GM12878 (cell line): ENCODE measurements at regions not wholly inside any gene's neighbourhood (a gene's known extent, or its start where the extent isn't known, plus 50 kb on each side); places are given as distances from the start of the nearest gene placed in this dataset.

Experiments
- ATAC-seq: fragments of 200-7000 bp; cut with Tn5 transposase; 3 replicates; pipeline ENCODE4 v1.9.1; 2020; ENCODE audit warnings: mild to moderate bottlenecking, moderate library complexity
- BruUV-seq: library from RNA; stranded (reverse); fragments of 400-500 nt; replicated peaks from 2 replicates; lab custom pipeline; 2021; lab: Mats Ljungman, UMichigan
- CTCF ChIA-PET: fragments of 300-600 bp; sonication (Branson Sonifier 250); formaldehyde crosslinking; extraction: SDS; loops from one replicate; lab custom pipeline; 2021; ENCODE audit warnings: inconsistent platforms; lab: Yijun Ruan, JAX
- POLR2A ChIA-PET: fragments of 350-600 bp; formaldehyde crosslinking; extraction: SDS; loops from one replicate; lab custom pipeline; 2021; ENCODE audit warnings: inconsistent platforms; lab: Charles Lee
- RAD21 ChIA-PET: fragments of 300-600 bp; sonication (Branson Sonifier 250); formaldehyde crosslinking; loops from one replicate; lab custom pipeline; 2023; ENCODE audit warnings: antibody characterized with exemption; ENCODE audit not compliant: unreplicated experiment; lab: Charles Lee
- SMC1A ChIA-PET: fragments of 300-600 bp; sonication (Branson Sonifier 250); formaldehyde crosslinking; loops from one replicate; lab custom pipeline; 2023; ENCODE audit not compliant: unreplicated experiment, uncharacterized antibody; lab: Charles Lee
- DNase-seq: peaks from one replicate; pipeline ENCODE4 v3.0.0-alpha.2; 2011; ENCODE audit warnings: low read depth, low spot score
- FAIRE-seq: peaks from 3 replicates; lab custom pipeline; 2011; peaks lifted over from hg19 to GRCh38; lab: Jason Lieb, UNC
- H2AFZ ChIP-seq: 2 replicates; pipeline ENCODE4 v1.6.0; 2011; ENCODE audit warnings: low read depth, low read length, control low read depth; ENCODE audit not compliant: control insufficient read depth
- H3K27ac ChIP-seq: 2 replicates; pipeline ENCODE4 v1.5.1; 2011; ENCODE audit warnings: control low read depth; ENCODE audit not compliant: control insufficient read depth, insufficient read depth
- H3K27me3 ChIP-seq, 2 experiments: replicated peaks in 1 of 2; 2 replicates each; pipeline versions ENCODE4 v1.6.0 to v1.6.1; 2011; ENCODE audit warnings: low read length in 1 of 2; ENCODE audit not compliant: control insufficient read depth in 2 of 2, insufficient read depth in 2 of 2
- H3K36me3 ChIP-seq, 2 experiments: 2 replicates each; pipeline ENCODE4 v1.5.1; 2011; ENCODE audit warnings: low read length in 1 of 2; ENCODE audit not compliant: control insufficient read depth in 2 of 2, insufficient read depth in 2 of 2
- H3K4me1 ChIP-seq: 2 replicates; pipeline ENCODE4 v1.6.1; 2011; ENCODE audit warnings: mild to moderate bottlenecking, low read length, moderate library complexity, mixed read lengths; ENCODE audit not compliant: control insufficient read depth, insufficient read depth
- H3K4me2 ChIP-seq: 2 replicates; pipeline ENCODE4 v1.6.0; 2011; ENCODE audit warnings: control low read depth; ENCODE audit not compliant: control insufficient read depth, insufficient read depth
- H3K4me3 ChIP-seq: fragments of 200-600 bp; sonication (generic); 2 replicates; pipeline ENCODE4 v1.5.1; 2016
- H3K79me2 ChIP-seq: 2 replicates; pipeline ENCODE4 v1.6.0; 2011; ENCODE audit warnings: low read length; ENCODE audit not compliant: control insufficient read depth, insufficient read depth
- H3K9ac ChIP-seq: 2 replicates; pipeline ENCODE4 v1.8.0; 2011; ENCODE audit warnings: low read length, control low read depth, mixed read lengths; ENCODE audit not compliant: control insufficient read depth, insufficient read depth
- H3K9me3 ChIP-seq: replicated peaks from 3 replicates; pipeline ENCODE4 v1.5.1; 2011; ENCODE audit warnings: mild to moderate bottlenecking, low read length; ENCODE audit not compliant: control insufficient read depth, insufficient read depth
- H4K20me1 ChIP-seq: 2 replicates; pipeline ENCODE4 v1.6.0; 2011; ENCODE audit not compliant: control insufficient read depth, insufficient read depth
- CREB1 ChIP-seq: IDR thresholded peaks from 2 replicates; pipeline ENCODE4 v1.6.1; 2012; ENCODE audit warnings: low read depth, mild to moderate bottlenecking, inconsistent platforms
- RB1 ChIP-seq: fragments of 450-650 bp; formaldehyde crosslinking; IDR thresholded peaks from 2 replicates; pipeline ENCODE4 v1.6.1; 2017; ENCODE audit warnings: mild to moderate bottlenecking, borderline replicate concordance
- WGBS: methylation state at CpG from one replicate; pipeline ENCODE4 v1.1.6; 2016; ENCODE audit warnings: low lambda C conversion rate; ENCODE audit not compliant: insufficient replicate concordance, insufficient coverage; ENCODE audit errors: missing lambda C conversion rate; 5-methylcytosine and 5-hydroxymethylcytosine counted together
- in situ Hi-C: fragments of 300-500 bp; cut with MboI; formaldehyde crosslinking; loops from 9 replicates; pipeline ENCODE4 v1.14.3; 2018; ENCODE audit warnings: mixed read lengths
- intact Hi-C: fragments of 100-400 bp; cut with micrococcal nuclease; formaldehyde crosslinking; loops from one replicate; pipeline ENCODE4 v1.14.2; 2022; ENCODE audit not compliant: unreplicated experiment
- TF ChIP-seq, protein P1 (sequence below): IDR thresholded peaks from 2 replicates; pipeline ENCODE4 v1.6.1; 2011; ENCODE audit warnings: borderline replicate concordance, low read depth, mild to moderate bottlenecking, moderate library complexity, low read length; ENCODE audit not compliant: insufficient read depth, poor library complexity, severe bottlenecking

DNA sequence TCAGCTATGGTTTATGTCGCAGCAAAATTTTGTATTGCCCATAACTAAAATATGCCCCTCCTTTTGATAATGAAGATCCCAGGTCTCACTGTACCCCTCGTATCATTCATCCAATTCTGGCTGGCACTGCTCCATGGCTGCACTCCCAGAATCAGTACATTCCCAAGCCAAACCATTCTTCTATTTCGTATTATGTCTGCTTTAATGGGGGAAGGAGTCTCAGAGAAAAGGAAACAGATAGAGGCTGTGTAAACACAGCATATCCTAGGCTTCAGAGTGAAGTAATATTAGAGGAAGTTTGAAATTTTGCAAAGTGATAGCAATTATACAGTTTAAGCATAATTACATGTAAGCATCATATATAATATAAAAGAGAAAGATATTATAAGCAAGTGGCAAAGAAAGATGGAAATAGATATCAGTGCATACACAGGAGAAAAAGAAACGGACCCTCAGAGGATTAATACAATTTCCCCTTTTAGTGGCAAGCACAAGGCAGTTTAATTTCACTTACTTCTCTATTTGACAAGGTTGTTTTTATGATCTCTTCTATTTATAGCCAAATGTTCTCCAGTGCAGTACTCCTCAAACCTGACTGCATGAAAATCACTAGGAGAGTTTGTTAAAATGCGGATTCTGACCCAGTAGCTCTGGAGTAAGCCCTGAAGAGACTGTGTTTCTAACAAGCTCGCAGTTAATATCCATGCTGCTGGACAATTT, 56.5 kb upstream of the TENT5A start:
- H3K27me3 ChIP-seq: no peaks in the 10 kb centered on the region; a peak in 1 of 4 replicates
- TF ChIP-seq, protein P1, sequence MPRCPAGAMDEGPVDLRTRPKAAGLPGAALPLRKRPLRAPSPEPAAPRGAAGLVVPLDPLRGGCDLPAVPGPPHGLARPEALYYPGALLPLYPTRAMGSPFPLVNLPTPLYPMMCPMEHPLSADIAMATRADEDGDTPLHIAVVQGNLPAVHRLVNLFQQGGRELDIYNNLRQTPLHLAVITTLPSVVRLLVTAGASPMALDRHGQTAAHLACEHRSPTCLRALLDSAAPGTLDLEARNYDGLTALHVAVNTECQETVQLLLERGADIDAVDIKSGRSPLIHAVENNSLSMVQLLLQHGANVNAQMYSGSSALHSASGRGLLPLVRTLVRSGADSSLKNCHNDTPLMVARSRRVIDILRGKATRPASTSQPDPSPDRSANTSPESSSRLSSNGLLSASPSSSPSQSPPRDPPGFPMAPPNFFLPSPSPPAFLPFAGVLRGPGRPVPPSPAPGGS: no peak
- TF ChIP-seq RB1 (no peak), CREB1 (no peak)
- H3K4me2 ChIP-seq: no peak overlapping the region
- no peak overlapping the region for H3K4me3 ChIP-seq
- ATAC-seq (no peak), DNase-seq (no peak), FAIRE-seq (no peak)
- no peak overlapping the region for H3K9ac ChIP-seq
- WGBS: 5% methylated on average over 6 of the region's 6 CpGs
- no TSS peak for BruUV-seq
- RAD21 ChIA-PET: interaction anchor here (0.6 to 1.0 kb wide), 2 partner anchors 11 to 96 kb away, joined by 3 read pairs; no protein-coding TSS in a partner anchor
- intact Hi-C loops (no loop called here), in situ Hi-C loops (no loop called here)
- no peak overlapping the region for H2AFZ ChIP-seq
- H3K36me3 ChIP-seq: no peaks in the 10 kb centered on the region
- no peaks in the 10 kb centered on the region for H3K4me1 ChIP-seq
- no peaks in the 10 kb centered on the region for H4K20me1 ChIP-seq
- SMC1A ChIA-PET: interaction anchor here (0.6 to 1.0 kb wide), 3 partner anchors 9 to 43 kb away, joined by 3 to 4 read pairs (median 3); no protein-coding TSS in a partner anchor
- no peak overlapping the region for H3K27ac ChIP-seq
- H3K9me3 ChIP-seq: no peaks in the 10 kb centered on the region
- no peaks in the 10 kb centered on the region for H3K79me2 ChIP-seq
- POLR2A ChIA-PET: no interaction called here
- CTCF ChIA-PET: interaction anchor here (0.9 kb wide), 1 partner anchor 36 kb away, joined by 3 read pairs; no protein-coding TSS in a partner anchor
